ENCODE measurements at regions not wholly inside any gene's neighbourhood (a gene's known extent, or its start where the extent isn't known, plus 50 kb on each side); places are given as distances from the start of the nearest gene placed in this dataset.

DNA sequence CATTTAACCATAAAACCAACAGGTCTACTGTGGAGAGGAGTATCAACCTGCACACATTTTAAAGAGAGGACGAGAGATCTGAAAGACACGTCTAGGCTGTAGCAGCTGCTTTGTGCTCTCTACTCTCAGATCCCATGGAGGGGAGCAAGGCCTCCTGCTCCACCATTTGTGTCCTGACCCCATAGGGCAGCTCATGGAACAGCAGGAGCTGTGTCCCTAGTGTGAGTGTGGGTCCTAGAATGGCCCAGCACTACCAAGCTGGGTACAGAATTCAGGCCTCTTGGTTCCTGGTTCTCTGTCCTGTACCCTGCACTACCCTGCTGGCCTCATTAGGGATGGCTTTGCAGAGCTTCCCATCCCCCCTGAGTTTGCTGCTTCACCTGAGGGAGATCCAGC is 76.5 kb downstream of the DHCR7 start:
- H3K4me1 ChIP-seq (ENCODE audit: insufficient read depth, low read length, poor library complexity, severe bottlenecking) = peaks cover 59% of the 10 kb centered on the region
- intact Hi-C loops (cut with micrococcal nuclease; ENCODE audit: unreplicated experiment) = loop anchor here (1.0 to 5.0 kb wide), 3 partner anchors 169 to 284 kb away; no protein-coding TSS in a partner anchor
- CTCF ChIA-PET (ENCODE audit: unreplicated experiment) = interaction anchor here (0.7 to 3.7 kb wide), 8 partner anchors 8 to 52 kb away, joined by 3 to 43 read pairs (median 4); no protein-coding TSS in a partner anchor

DNA sequence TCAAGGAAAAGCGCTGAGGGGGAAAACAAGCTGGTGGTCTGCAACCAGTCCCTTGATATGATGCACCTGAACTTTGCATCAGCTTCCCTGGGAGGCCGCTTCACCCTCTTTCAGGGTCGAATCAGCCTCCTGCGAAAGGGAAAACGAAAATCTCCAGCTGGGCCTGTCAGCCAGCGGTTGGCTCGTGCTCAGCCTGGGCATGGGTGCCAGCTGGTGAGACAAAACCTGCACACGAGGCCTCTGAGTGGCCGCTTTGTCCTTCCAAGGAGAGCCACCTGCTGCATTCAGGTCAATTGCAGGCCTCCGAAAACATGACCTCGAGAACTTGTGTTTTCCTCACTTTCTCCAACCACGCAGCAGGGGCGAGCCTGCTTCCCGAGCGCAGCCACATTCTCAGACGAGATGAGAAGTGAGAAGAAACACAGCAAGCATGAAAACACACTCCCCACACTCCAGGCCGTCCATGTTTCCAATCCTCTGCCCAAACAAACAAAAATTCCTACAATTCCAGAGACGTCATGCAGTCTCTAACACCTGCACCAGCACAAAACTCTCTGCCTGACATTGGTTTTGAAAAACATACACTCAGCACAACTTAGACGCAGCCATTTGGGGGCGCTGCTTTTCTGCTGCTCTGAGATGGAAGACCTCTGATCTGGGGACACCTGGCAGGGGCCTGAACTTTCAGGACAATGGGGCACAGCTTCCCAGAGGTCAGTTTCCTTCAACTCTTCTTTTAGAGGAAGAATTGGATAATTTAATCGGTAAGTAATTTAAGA is 77.1 kb downstream of the DHCR7 start:
- BruUV-seq (replicated peaks) = no TSS peak
- H3K4me1 ChIP-seq (ENCODE audit: insufficient read depth, low read length, poor library complexity, severe bottlenecking) = peaks cover 63% of the 10 kb centered on the region
- no peaks in the 10 kb centered on the region for H4K20me1 ChIP-seq (ENCODE audit: insufficient read depth, low read length)
- no peaks in the 10 kb centered on the region for H3K79me2 ChIP-seq (ENCODE audit: insufficient read depth, low read depth, low read length)
- TF ChIP-seq, protein P1, sequence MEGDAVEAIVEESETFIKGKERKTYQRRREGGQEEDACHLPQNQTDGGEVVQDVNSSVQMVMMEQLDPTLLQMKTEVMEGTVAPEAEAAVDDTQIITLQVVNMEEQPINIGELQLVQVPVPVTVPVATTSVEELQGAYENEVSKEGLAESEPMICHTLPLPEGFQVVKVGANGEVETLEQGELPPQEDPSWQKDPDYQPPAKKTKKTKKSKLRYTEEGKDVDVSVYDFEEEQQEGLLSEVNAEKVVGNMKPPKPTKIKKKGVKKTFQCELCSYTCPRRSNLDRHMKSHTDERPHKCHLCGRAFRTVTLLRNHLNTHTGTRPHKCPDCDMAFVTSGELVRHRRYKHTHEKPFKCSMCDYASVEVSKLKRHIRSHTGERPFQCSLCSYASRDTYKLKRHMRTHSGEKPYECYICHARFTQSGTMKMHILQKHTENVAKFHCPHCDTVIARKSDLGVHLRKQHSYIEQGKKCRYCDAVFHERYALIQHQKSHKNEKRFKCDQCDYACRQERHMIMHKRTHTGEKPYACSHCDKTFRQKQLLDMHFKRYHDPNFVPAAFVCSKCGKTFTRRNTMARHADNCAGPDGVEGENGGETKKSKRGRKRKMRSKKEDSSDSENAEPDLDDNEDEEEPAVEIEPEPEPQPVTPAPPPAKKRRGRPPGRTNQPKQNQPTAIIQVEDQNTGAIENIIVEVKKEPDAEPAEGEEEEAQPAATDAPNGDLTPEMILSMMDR (conservative IDR thresholded peaks at IDR 0.05; ENCODE audit: low read length) = peak; percentile 87
- TF ChIP-seq EZH2phosphoT487 (IDR thresholded peaks at IDR 0.05; ENCODE audit: borderline replicate concordance, low read depth, low read length) = no peak
- no peaks in the 10 kb centered on the region for H3K9me2 ChIP-seq (ENCODE audit: insufficient read depth, low read length)
- intact Hi-C loops (cut with micrococcal nuclease; ENCODE audit: unreplicated experiment) = loop anchor here (5.0 kb wide), 1 partner anchor 169 kb away; no protein-coding TSS in a partner anchor
- peaks cover 8% of the 10 kb centered on the region; the same call in 1 of the 2 replicates for H3K36me3 ChIP-seq (ENCODE audit: insufficient read depth, low read length)
- CTCF ChIA-PET (ENCODE audit: unreplicated experiment) = interaction anchor here (0.6 to 3.7 kb wide), 7 partner anchors 8 to 51 kb away, joined by 3 to 43 read pairs (median 4); no protein-coding TSS in a partner anchor
- DNase-seq (ENCODE audit: low spot score) = peak; percentile 67
- peak overlapping the region; percentile 98 for H3K27ac ChIP-seq (ENCODE audit: low read depth, low read length, poor library complexity, severe bottlenecking)
- peak overlapping the region; percentile 86; the same call in 1 of the 2 replicates for H3K4me2 ChIP-seq (ENCODE audit: low read length)
- H3K9me3 ChIP-seq (ENCODE audit: low read length) = peaks cover 15% of the 10 kb centered on the region
- peak overlapping the region; percentile 45; the same call in 1 of the 2 replicates for H2AFZ ChIP-seq (ENCODE audit: low read length)
- H3K4me3 ChIP-seq (ENCODE audit: low read depth, low read length, poor library complexity, severe bottlenecking) = no peak overlapping the region
- POLR2A ChIA-PET = interaction anchor here (0.7 to 4.4 kb wide), 5 partner anchors 17 to 77 kb away, joined by 3 to 36 read pairs (median 5); partner anchors contain the start of gene DHCR7

More for the DNA sequence above, 76.5 kb downstream of the DHCR7 start:
- H3K4me3 ChIP-seq (ENCODE audit: low read depth, low read length, poor library complexity, severe bottlenecking) = no peak overlapping the region
- H3K79me2 ChIP-seq (ENCODE audit: insufficient read depth, low read depth, low read length) = no peaks in the 10 kb centered on the region
- peak overlapping the region; percentile 98 for H3K27ac ChIP-seq (ENCODE audit: low read depth, low read length, poor library complexity, severe bottlenecking)
- TF ChIP-seq EZH2phosphoT487 (IDR thresholded peaks at IDR 0.05; ENCODE audit: borderline replicate concordance, low read depth, low read length) = no peak
- TF ChIP-seq, protein P1 (conservative IDR thresholded peaks at IDR 0.05; ENCODE audit: low read length) = peak; percentile 51; the same call in 1 of the 2 replicates
- H3K9me2 ChIP-seq (ENCODE audit: insufficient read depth, low read length) = no peaks in the 10 kb centered on the region
- peak overlapping the region; percentile 45; the same call in 1 of the 2 replicates for H2AFZ ChIP-seq (ENCODE audit: low read length)
- peaks cover 17% of the 10 kb centered on the region for H3K9me3 ChIP-seq (ENCODE audit: low read length)
- H4K20me1 ChIP-seq (ENCODE audit: insufficient read depth, low read length) = no peaks in the 10 kb centered on the region
- POLR2A ChIA-PET = interaction anchor here (0.9 to 4.4 kb wide), 5 partner anchors 25 to 77 kb away, joined by 3 to 36 read pairs (median 5); partner anchors contain the start of gene DHCR7
- BruUV-seq (replicated peaks) = no TSS peak
- H3K36me3 ChIP-seq (ENCODE audit: insufficient read depth, low read length) = peaks cover 13% of the 10 kb centered on the region; the same call in 1 of the 2 replicates
- H3K4me2 ChIP-seq (ENCODE audit: low read length) = peak overlapping the region; percentile 86
- DNase-seq (ENCODE audit: low spot score) = no peak
